CD4-positive, alpha-beta T cell treated with Interleukin-4 for 4 hours (primary cell): ENCODE measurements at regions not wholly inside any gene's neighbourhood (a gene's known extent, or its start where the extent isn't known, plus 50 kb on each side); places are given as distances from the start of the nearest gene placed in this dataset.
"Not testable (repeated sequence)": the region's sequence is repeated elsewhere in the genome, so short reads cannot be mapped to it uniquely, and the experiment has no call there.

Experiments
- DNase-seq: peaks from one replicate; pipeline ENCODE4 v3.0.0-alpha.2; 2020

GRCh38 chrX:140447150-140447549 lies 57.7 kb downstream of the SOX3 start:
- DNase-seq = no peak

- no peak for DNase-seq
Measured at GRCh38 chrX:140440876-140441275, 64.0 kb downstream of the SOX3 start.

DNA sequence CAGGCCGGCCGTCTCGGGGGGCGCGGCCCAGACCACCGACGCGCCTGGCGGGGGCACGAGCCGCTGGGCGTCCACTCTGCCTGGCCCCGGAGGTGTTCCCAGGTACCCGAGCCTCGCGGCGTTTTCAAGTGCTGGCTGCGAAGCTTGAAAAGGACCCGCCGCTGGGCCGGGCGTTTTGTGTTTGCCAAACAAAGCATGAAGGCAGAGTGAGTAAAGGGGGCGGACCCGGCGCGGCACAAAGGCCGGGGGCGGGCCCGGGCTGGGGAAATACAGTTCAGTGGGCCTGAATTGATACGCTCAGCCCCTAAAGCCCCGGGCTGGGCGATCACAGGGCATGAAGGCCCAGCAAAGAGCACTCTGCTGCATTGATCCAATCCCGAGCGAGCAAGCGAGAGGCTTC lies 65.4 kb downstream of the SOX3 start:
- DNase-seq = no peak

GRCh38 chrX:140434347-140434746 lies 70.5 kb downstream of the SOX3 start:
- DNase-seq = no peak

DNA sequence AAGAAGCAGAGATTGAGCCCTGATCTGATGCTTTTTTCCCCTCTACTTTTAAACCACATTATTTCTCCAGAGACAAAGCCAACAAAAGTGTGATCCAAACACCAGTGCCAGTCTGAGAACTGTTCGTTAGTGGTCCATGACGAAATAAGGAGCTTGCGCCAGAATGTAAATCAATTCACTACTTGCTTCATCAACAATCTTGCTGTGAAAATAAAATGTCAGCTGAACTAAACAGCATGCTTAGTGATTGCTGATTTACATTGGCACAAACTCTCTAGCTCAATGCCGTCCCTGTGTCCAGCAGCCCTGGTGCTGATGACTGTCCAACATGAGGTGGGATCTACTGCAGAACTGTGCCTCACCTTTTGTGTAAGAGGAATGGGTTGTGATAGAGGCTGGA lies 71.3 kb downstream of the SOX3 start:
- no peak for DNase-seq

GRCh38 chrX:140432346-140433175 lies 72.3 kb downstream of the SOX3 start:
- no peak for DNase-seq

DNA sequence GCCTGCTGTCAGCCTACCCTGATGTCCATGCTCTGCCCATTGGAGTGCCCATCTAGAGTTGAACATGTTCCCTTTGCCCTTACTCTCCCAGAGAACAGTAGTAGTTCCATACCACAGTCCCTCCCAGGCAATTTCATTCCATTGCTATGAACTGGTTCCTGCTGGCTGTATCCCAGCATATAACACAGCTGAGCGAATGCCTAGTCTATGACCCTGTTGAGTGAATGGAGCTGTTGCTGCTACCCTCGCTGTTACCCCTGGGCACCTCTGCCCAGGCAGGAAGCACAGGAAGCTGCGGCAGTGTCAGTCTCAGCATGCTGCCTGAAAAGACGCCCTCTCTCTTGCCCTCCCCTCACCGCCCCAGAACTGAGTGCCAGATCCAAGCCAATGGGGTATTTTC lies 73.3 kb downstream of the SOX3 start:
- no peak for DNase-seq

GRCh38 chrX:140425712-140426395 lies 79.0 kb downstream of the SOX3 start:
- no peak for DNase-seq

GRCh38 chrX:140422501-140422900 lies 82.4 kb downstream of the SOX3 start:
- DNase-seq = no peak

DNA sequence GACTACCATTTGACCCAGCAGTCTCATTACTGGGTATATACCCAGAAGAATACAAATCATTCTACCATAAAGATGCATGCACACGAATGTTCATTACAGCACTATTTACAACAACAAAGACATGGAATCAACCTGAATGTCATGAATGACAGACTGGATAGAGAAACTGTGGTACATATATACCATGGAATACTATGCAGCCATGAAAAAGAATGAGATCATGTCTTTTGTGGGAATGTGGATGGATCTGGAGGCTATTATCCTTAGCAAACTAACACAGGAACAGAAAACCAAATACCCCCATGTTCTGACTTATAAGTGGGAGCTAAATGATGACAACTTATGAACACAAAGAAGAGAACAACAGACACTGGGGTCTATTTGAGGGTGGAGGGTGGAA lies 102.7 kb downstream of the SOX3 start:
- DNase-seq = not testable (repeated sequence)

GRCh38 chrX:140396326-140396725 lies 108.5 kb downstream of the SOX3 start:
- not testable (repeated sequence) for DNase-seq

GRCh38 chrX:140393507-140393906 lies 111.4 kb downstream of the SOX3 start:
- no peak for DNase-seq

- no peak for DNase-seq
Measured at GRCh38 chrX:140391313-140391712, 113.6 kb downstream of the SOX3 start.

GRCh38 chrX:140389331-140389730 lies 115.5 kb downstream of the SOX3 start:
- no peak for DNase-seq

GRCh38 chrX:140362861-140363260 lies 142.0 kb downstream of the SOX3 start:
- DNase-seq = no peak

DNA sequence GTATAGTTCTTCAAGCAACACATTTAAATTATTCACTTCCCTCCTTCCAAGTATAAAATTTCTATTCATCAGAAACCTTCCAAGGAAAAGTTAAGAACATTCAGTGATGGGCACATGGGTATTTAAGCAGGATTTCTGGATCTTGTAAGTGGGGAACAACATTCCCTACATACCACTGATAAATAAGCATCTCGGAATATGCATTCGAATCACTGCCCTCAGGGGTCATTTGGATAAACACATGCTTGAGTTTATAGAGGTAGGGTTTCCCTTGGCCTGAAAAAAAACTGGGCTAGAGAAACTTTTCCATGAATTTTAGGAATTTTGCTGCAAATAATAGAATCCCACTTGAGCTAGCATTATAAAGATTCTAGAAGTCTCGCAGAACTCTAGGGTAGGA lies 143.9 kb downstream of the SOX3 start:
- no peak for DNase-seq

DNA sequence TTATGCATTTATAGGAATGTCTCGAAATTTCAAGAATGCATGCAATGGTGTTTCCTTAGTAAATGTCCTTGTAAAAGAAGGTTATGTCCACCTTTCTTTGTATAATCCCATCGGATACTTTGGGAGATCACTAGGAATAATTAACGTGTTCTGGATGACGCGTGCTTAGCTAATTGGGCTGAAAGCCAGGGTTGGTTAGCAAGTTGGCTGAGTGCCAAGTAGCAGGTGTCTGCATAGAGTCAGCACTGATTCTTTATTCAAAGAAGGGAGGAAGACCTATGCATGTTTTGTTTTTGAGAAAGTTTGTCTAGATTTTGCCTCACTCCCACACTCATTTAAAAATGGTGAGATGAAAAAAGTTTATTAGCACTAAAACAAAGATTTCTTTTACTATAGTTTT lies 144.6 kb downstream of the SOX3 start:
- no peak for DNase-seq

GRCh38 chrX:140355922-140356321 lies 148.9 kb downstream of the SOX3 start:
- DNase-seq = no peak

- DNase-seq = no peak
Measured at GRCh38 chrX:140355429-140355828, 149.4 kb downstream of the SOX3 start.

- no peak for DNase-seq
Measured at GRCh38 chrX:140354431-140355120, 150.3 kb downstream of the SOX3 start.

DNA sequence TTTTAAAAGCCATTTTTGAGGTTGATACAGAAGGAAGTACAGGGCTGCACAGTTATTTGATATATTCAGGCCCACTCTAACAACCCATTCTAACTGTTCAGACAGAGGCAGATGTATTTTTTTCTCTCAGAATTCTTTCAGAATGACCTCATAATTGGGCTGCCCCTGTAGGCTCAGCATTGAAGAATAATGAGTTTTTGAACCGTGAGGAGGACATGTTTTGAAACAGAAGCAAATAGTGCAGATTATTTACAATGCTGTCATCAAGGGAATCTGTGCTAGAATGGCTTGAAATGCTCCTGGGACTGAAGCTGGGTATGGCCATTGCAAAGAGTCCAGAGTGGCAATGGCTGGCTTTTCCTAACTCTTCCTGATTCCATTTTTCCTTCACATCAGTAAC lies 158.1 kb downstream of the SOX3 start:
- no peak for DNase-seq

GRCh38 chrX:140343226-140343868 lies 161.5 kb downstream of the SOX3 start:
- DNase-seq = no peak

DNA sequence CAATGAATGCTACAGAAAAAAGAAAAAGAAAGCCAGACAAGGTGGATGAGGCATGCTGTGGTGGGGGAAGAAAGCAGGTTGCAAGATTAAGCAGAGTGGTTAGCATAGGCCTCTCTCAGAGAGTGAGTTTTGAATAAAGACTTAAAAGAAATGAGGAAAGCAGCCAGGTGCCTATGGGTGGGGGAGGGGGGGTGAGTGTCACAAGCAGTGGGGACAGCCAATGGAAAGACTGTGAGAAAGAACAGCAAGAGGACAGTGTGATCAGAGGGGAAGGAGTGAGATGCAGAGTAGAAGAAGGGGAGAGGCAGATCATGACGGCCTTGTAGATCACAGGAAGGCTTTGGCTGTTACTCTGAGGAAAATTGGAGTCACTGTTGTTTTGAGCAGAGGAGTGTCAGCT lies 162.5 kb downstream of the SOX3 start:
- DNase-seq = no peak
